ENCODE measurements at regions not wholly inside any gene's neighbourhood (a gene's known extent, or its start where the extent isn't known, plus 50 kb on each side); places are given as distances from the start of the nearest gene placed in this dataset.
"Not testable (repeated sequence)": the region's sequence is repeated elsewhere in the genome, so short reads cannot be mapped to it uniquely, and the experiment has no call there.

DNA sequence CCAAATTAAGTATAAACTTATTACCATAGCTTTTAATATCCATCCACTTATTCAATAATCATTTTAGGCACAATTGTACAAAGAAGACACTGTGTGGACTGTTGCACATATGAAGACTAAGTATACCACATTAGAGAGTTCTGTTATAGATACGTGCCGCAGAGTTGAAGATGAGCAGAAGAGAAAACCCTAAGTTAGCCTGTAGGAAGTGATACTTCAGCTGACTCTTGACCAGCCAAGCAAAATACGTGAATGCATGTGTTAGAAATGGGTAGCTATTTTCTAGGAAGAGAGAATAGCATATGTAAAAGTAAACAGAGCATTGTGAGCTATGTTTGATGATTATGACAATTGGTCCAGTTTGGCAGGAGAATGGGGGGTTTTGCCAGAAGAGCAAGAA is 272.0 kb upstream of the ATP11B start:
- TF ChIP-seq, protein P1, sequence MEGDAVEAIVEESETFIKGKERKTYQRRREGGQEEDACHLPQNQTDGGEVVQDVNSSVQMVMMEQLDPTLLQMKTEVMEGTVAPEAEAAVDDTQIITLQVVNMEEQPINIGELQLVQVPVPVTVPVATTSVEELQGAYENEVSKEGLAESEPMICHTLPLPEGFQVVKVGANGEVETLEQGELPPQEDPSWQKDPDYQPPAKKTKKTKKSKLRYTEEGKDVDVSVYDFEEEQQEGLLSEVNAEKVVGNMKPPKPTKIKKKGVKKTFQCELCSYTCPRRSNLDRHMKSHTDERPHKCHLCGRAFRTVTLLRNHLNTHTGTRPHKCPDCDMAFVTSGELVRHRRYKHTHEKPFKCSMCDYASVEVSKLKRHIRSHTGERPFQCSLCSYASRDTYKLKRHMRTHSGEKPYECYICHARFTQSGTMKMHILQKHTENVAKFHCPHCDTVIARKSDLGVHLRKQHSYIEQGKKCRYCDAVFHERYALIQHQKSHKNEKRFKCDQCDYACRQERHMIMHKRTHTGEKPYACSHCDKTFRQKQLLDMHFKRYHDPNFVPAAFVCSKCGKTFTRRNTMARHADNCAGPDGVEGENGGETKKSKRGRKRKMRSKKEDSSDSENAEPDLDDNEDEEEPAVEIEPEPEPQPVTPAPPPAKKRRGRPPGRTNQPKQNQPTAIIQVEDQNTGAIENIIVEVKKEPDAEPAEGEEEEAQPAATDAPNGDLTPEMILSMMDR (IDR thresholded peaks at IDR 0.05) = no peak
- TF ChIP-seq POLR2A (IDR thresholded peaks at IDR 0.05) = no peak
- TF ChIP-seq POLR2AphosphoS5 (IDR thresholded peaks at IDR 0.05; ENCODE audit: insufficient read depth in 1 of 2, low read depth in 1 of 2) = no peak
- DNase-seq (ENCODE audit: extremely low spot score in 2 of 2) = no peak

GRCh38 chr3:182523424-182523823 is 269.9 kb upstream of the ATP11B start:
- H3K4me1 ChIP-seq; H3K27ac ChIP-seq; H3K4me3 ChIP-seq; DNase-seq (ENCODE audit: extremely low spot score in 2 of 2); H3K27me3 ChIP-seq; intact Hi-C loops (cut with DNase I); H3K9me3 ChIP-seq; H3K36me3 ChIP-seq: not testable (repeated sequence)

More for the DNA sequence above, 272.0 kb upstream of the ATP11B start:
- no peaks in the 10 kb centered on the region for H3K27me3 ChIP-seq
- no peaks in the 10 kb centered on the region for H3K9me3 ChIP-seq
- H3K4me1 ChIP-seq = no peaks in the 10 kb centered on the region
- no peaks in the 10 kb centered on the region for H3K36me3 ChIP-seq
- no peak overlapping the region for H3K27ac ChIP-seq
- intact Hi-C loops (cut with DNase I) = loop anchor here (2.0 kb wide), 1 partner anchor 47 kb away; no protein-coding TSS in a partner anchor
- no peak overlapping the region for H3K4me3 ChIP-seq

- Histone ChIP-seq H3K27me3 (no peaks in the 10 kb centered on the region), H3K27ac (no peak overlapping the region), H3K4me1 (no peaks in the 10 kb centered on the region), H3K4me3 (no peak overlapping the region), H3K9me3 (no peaks in the 10 kb centered on the region), H3K36me3 (no peaks in the 10 kb centered on the region)
- DNase-seq (ENCODE audit: extremely low spot score in 2 of 2) = no peak
- TF ChIP-seq POLR2A (IDR thresholded peaks at IDR 0.05) (no peak), POLR2AphosphoS5 (IDR thresholded peaks at IDR 0.05; ENCODE audit: insufficient read depth in 1 of 2, low read depth in 1 of 2) (no peak)
- TF ChIP-seq, protein P1 (IDR thresholded peaks at IDR 0.05) = no peak
- intact Hi-C loops (cut with DNase I) = no loop called here
These were observed 269.5 kb upstream of the ATP11B start for GRCh38 chr3:182523836-182524235.

- H3K27me3 ChIP-seq = no peaks in the 10 kb centered on the region
- H3K4me3 ChIP-seq = no peak overlapping the region
- H3K27ac ChIP-seq = no peak overlapping the region
- no peaks in the 10 kb centered on the region for H3K36me3 ChIP-seq
- no peak for DNase-seq (ENCODE audit: extremely low spot score in 2 of 2)
- intact Hi-C loops (cut with DNase I) = no loop called here
- no peaks in the 10 kb centered on the region for H3K9me3 ChIP-seq
- TF ChIP-seq POLR2A (IDR thresholded peaks at IDR 0.05) = no peak
- TF ChIP-seq, protein P1 (IDR thresholded peaks at IDR 0.05) = no peak
- no peak for TF ChIP-seq POLR2AphosphoS5 (IDR thresholded peaks at IDR 0.05; ENCODE audit: insufficient read depth in 1 of 2, low read depth in 1 of 2)
- no peaks in the 10 kb centered on the region for H3K4me1 ChIP-seq
These were observed 268.4 kb upstream of the ATP11B start for GRCh38 chr3:182524711-182525401.

DNA sequence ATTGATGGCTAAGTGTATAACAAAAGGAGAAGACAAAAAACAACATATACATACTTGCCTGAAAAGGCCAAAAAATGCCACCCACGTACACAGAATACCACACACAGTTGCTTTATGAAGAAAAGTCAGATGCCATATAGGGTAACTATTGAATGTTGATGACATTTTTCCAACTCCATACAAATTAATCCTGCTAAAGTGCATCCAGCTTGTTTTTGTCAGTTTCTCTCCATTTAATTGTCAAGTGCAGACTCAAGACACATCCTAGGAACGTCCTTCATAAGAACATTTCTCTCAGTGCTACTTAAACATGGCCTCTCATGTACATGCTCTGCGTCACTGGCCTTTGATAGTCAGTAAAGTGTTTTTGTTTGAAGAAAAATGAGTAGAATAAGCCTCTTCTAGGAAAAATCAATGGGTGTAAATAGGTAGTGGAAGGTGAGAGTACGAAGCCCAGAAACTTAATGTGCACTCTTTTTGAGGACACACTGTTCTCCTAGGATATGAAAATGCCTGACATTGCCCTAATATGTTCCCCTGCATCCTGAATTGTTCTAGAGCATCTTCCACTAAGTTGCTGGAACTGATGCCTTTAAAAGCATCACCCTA is 267.4 kb upstream of the ATP11B start:
- Histone ChIP-seq H3K9me3 (no peaks in the 10 kb centered on the region), H3K27me3 (no peaks in the 10 kb centered on the region), H3K4me3 (no peak overlapping the region), H3K4me1 (no peaks in the 10 kb centered on the region), H3K36me3 (no peaks in the 10 kb centered on the region), H3K27ac (no peak overlapping the region)
- no peak for DNase-seq (ENCODE audit: extremely low spot score in 2 of 2)
- TF ChIP-seq, protein P1 (IDR thresholded peaks at IDR 0.05) = no peak
- TF ChIP-seq POLR2AphosphoS5 (IDR thresholded peaks at IDR 0.05; ENCODE audit: insufficient read depth in 1 of 2, low read depth in 1 of 2) = no peak
- TF ChIP-seq POLR2A (IDR thresholded peaks at IDR 0.05) = no peak
- intact Hi-C loops (cut with DNase I) = no loop called here

Measured in vagina (tissue), 2 donors.